Parathyroid adenoma (tissue), 2 donors: ENCODE measurements at regions not wholly inside any gene's neighbourhood (a gene's known extent, or its start where the extent isn't known, plus 50 kb on each side); places are given as distances from the start of the nearest gene placed in this dataset.

Experiments
- H2AFZ ChIP-seq: fragments of 300-600 bp; sonication (generic); one replicate; pipeline ENCODE4 v1.7.0; 2017; ENCODE audit warnings: antibody characterized with exemption, mild to moderate bottlenecking
- H3K27ac ChIP-seq: fragments of 300-600 bp; sonication (generic); one replicate; pipeline ENCODE4 v1.7.0; 2017
- H3K27me3 ChIP-seq: fragments of 300-600 bp; sonication (generic); one replicate; pipeline ENCODE4 v1.7.0; 2017; ENCODE audit warnings: low read length; ENCODE audit not compliant: control insufficient read depth, insufficient read depth
- H3K36me3 ChIP-seq: fragments of 300-600 bp; sonication (generic); one replicate; pipeline ENCODE4 v1.7.0; 2017; ENCODE audit warnings: low read length; ENCODE audit not compliant: control insufficient read depth, insufficient read depth
- H3K4me1 ChIP-seq: fragments of 300-600 bp; sonication (generic); one replicate; pipeline ENCODE4 v1.7.0; 2017; ENCODE audit warnings: control low read depth
- H3K4me2 ChIP-seq: fragments of 300-600 bp; sonication (generic); one replicate; pipeline ENCODE4 v1.7.0; 2017; ENCODE audit warnings: low read length
- H3K4me3 ChIP-seq: fragments of 300-600 bp; sonication (generic); one replicate; pipeline ENCODE4 v1.7.0; 2017; ENCODE audit warnings: low read depth, low read length
- H3K79me2 ChIP-seq: fragments of 300-600 bp; sonication (generic); one replicate; pipeline ENCODE4 v1.7.0; 2017; ENCODE audit warnings: control low read depth
- H3K9ac ChIP-seq: fragments of 300-600 bp; sonication (generic); one replicate; pipeline ENCODE4 v1.7.0; 2017; ENCODE audit warnings: mild to moderate bottlenecking
- H3K9me3 ChIP-seq: fragments of 300-600 bp; sonication (generic); one replicate; pipeline ENCODE4 v1.7.0; 2017; ENCODE audit warnings: low read length; ENCODE audit not compliant: control insufficient read depth
- CTCF ChIP-seq: fragments of 300-600 bp; sonication (generic); IDR thresholded peaks from one replicate; pipeline ENCODE4 v1.7.0; 2017; ENCODE audit warnings: antibody characterized with exemption, mild to moderate bottlenecking
- donor health status: primary hyperparathyroidism.

GRCh38 chr2:239688122-239688681 lies 287.4 kb upstream of the HDAC4 start:
- TF ChIP-seq CTCF, result no peak
- H3K27me3 ChIP-seq, result no peaks in the 10 kb centered on the region
- peaks cover 9% of the 10 kb centered on the region for H3K4me1 ChIP-seq
- no peaks in the 10 kb centered on the region for H3K9me3 ChIP-seq
- no peaks in the 10 kb centered on the region for H3K79me2 ChIP-seq
- H3K4me2 ChIP-seq, result no peak overlapping the region
- H3K36me3 ChIP-seq, result no peaks in the 10 kb centered on the region
- H3K27ac ChIP-seq, result no peak overlapping the region
- H2AFZ ChIP-seq, result no peak overlapping the region
- no peak overlapping the region for H3K9ac ChIP-seq
- no peak overlapping the region for H3K4me3 ChIP-seq

- no peak overlapping the region for H3K4me2 ChIP-seq
- H3K36me3 ChIP-seq, result no peaks in the 10 kb centered on the region
- H2AFZ ChIP-seq, result no peak overlapping the region
- no peak overlapping the region for H3K4me3 ChIP-seq
- H3K27ac ChIP-seq, result no peak overlapping the region
- no peak overlapping the region for H3K9ac ChIP-seq
- no peak for TF ChIP-seq CTCF
- no peaks in the 10 kb centered on the region for H3K79me2 ChIP-seq
- no peaks in the 10 kb centered on the region for H3K9me3 ChIP-seq
- H3K4me1 ChIP-seq, result peaks cover 9% of the 10 kb centered on the region
- H3K27me3 ChIP-seq, result no peaks in the 10 kb centered on the region
Observed at GRCh38 chr2:239687441-239687840, 286.6 kb upstream of the HDAC4 start.

- H3K27me3 ChIP-seq, result no peaks in the 10 kb centered on the region
- H2AFZ ChIP-seq, result no peak overlapping the region
- TF ChIP-seq CTCF, result no peak
- H3K9me3 ChIP-seq, result no peaks in the 10 kb centered on the region
- no peak overlapping the region for H3K27ac ChIP-seq
- H3K4me3 ChIP-seq, result no peak overlapping the region
- no peaks in the 10 kb centered on the region for H3K36me3 ChIP-seq
- no peak overlapping the region for H3K9ac ChIP-seq
- H3K4me2 ChIP-seq, result no peak overlapping the region
- H3K4me1 ChIP-seq, result peaks cover 2% of the 10 kb centered on the region
- no peaks in the 10 kb centered on the region for H3K79me2 ChIP-seq
Observed at GRCh38 chr2:239685965-239686364, 285.1 kb upstream of the HDAC4 start.

- H3K9me3 ChIP-seq, result no peaks in the 10 kb centered on the region
- H3K4me2 ChIP-seq, result no peak overlapping the region
- no peak overlapping the region for H3K4me3 ChIP-seq
- TF ChIP-seq CTCF, result no peak
- H2AFZ ChIP-seq, result no peak overlapping the region
- no peak overlapping the region for H3K9ac ChIP-seq
- no peaks in the 10 kb centered on the region for H3K4me1 ChIP-seq
- H3K27me3 ChIP-seq, result no peaks in the 10 kb centered on the region
- H3K36me3 ChIP-seq, result no peaks in the 10 kb centered on the region
- no peak overlapping the region for H3K27ac ChIP-seq
- H3K79me2 ChIP-seq, result no peaks in the 10 kb centered on the region
Observed at GRCh38 chr2:239685556-239685955, 284.7 kb upstream of the HDAC4 start.

- Histone ChIP-seq H3K36me3 (no peaks in the 10 kb centered on the region), H3K4me1 (no peaks in the 10 kb centered on the region), H3K9ac (no peak overlapping the region), H3K27ac (no peak overlapping the region), H2AFZ (no peak overlapping the region), H3K4me3 (no peak overlapping the region), H3K9me3 (no peaks in the 10 kb centered on the region), H3K4me2 (no peak overlapping the region), H3K27me3 (no peaks in the 10 kb centered on the region), H3K79me2 (no peaks in the 10 kb centered on the region)
- TF ChIP-seq CTCF, result no peak
Observed at GRCh38 chr2:239684996-239685395, 284.2 kb upstream of the HDAC4 start.
